Epithelial cell of esophagus (primary cell): ENCODE measurements at regions not wholly inside any gene's neighbourhood (a gene's known extent, or its start where the extent isn't known, plus 50 kb on each side); places are given as distances from the start of the nearest gene placed in this dataset.

Source experiments
- DNase-seq: peaks from one replicate; pipeline ENCODE4 v3.0.0; 2010; ENCODE audit warnings: low read depth
- H3K4me3 ChIP-seq: 2 replicates; pipeline ENCODE4 v1.5.1; 2011; ENCODE audit warnings: mild to moderate bottlenecking, low read length, control low read depth
- TF ChIP-seq, protein P1 (sequence below): IDR thresholded peaks from 2 replicates; pipeline ENCODE4 v1.5.1; 2011; ENCODE audit warnings: low read depth, mild to moderate bottlenecking, low read length, control low read depth, inconsistent platforms; ENCODE audit not compliant: insufficient read depth; ENCODE audit errors: missing control alignments

DNA sequence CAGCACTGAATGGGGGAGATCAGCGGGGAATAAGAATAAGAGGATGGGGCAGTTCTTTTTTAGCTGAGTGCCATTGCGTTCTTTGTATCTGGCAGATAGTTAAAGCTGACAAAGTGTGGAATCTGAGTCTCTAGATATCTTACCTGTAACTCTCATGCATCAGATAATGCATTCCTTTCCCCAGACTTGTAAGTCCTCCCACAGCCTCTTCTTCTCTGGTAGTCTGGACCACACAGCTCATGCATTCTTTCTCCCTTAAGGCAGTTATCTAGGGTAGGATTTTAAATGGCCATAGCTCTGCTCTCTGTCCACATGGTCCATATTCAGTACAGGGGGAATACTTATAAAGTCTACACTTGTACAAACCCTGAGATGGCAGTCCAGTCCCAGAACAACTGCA, 54.0 kb upstream of the FGF10 start:
- DNase-seq: no peak
- H3K4me3 ChIP-seq: no peak overlapping the region
- TF ChIP-seq, protein P1, sequence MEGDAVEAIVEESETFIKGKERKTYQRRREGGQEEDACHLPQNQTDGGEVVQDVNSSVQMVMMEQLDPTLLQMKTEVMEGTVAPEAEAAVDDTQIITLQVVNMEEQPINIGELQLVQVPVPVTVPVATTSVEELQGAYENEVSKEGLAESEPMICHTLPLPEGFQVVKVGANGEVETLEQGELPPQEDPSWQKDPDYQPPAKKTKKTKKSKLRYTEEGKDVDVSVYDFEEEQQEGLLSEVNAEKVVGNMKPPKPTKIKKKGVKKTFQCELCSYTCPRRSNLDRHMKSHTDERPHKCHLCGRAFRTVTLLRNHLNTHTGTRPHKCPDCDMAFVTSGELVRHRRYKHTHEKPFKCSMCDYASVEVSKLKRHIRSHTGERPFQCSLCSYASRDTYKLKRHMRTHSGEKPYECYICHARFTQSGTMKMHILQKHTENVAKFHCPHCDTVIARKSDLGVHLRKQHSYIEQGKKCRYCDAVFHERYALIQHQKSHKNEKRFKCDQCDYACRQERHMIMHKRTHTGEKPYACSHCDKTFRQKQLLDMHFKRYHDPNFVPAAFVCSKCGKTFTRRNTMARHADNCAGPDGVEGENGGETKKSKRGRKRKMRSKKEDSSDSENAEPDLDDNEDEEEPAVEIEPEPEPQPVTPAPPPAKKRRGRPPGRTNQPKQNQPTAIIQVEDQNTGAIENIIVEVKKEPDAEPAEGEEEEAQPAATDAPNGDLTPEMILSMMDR: no peak

DNA sequence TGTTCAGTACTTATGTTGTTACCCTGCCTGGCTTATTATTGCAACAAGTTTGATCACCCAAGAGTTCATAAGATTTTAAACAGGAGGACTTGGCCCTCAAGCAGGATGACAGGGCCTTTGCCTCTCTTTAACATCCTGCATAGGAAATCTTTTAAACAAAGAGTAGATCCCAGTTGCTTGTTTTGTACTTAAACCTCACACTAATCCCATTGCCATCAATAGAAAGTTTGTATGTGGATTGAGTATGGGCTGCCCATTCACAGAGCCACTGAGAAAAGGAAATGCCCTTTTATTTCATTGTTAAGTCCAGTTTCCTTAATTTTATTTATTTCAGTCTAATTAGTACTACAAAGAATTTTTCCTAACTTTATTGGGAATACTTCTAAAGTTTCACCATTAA, 52.2 kb upstream of the FGF10 start:
- no peak overlapping the region for H3K4me3 ChIP-seq
- DNase-seq: no peak
- TF ChIP-seq, protein P1: no peak

DNA sequence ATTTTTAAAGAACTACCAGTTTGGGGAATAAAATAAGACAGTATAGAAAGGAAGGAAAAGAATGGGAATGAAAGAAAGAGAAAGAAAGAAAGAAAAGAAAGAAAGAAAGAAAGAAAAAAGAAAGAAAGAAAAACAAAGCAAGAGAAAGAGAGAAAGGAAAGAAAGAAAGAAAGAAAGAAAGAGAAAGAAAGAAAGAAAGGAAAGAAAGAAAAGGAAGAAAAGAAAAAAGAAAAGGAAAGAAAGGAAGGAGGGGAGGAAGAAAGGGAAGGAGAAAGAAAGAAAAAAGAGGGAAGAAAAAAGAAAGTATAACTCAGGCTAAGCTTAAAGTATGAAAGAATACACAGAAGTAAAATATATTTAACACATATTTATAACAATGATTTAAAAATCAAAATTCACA, 51.0 kb upstream of the FGF10 start:
- no peak for DNase-seq
- TF ChIP-seq, protein P1: no peak
- H3K4me3 ChIP-seq: no peak overlapping the region
